ENCODE measurements at regions not wholly inside any gene's neighbourhood (a gene's known extent, or its start where the extent isn't known, plus 50 kb on each side); places are given as distances from the start of the nearest gene placed in this dataset.

DNA sequence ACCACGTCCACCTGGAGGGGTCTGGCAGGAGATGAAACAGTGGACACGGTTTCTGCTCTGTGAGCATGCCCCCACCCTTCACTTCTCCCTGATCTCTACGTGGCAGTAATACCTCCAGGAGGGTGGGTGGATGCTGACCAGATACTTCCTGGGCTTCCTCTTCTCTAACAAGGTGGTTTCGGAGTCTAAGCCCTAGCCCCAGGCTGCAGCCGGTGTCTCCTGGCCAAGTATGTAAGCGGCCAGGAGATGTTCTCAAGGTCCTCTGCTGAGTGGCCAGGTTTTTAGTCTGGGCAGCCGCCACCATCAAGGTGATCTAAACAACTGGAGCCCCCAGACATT lies 101.8 kb upstream of the ASB18 start:
- H3K27me3 ChIP-seq (ENCODE audit: control insufficient read depth, insufficient read depth, low read length): peaks cover 26% of the 10 kb centered on the region

DNA sequence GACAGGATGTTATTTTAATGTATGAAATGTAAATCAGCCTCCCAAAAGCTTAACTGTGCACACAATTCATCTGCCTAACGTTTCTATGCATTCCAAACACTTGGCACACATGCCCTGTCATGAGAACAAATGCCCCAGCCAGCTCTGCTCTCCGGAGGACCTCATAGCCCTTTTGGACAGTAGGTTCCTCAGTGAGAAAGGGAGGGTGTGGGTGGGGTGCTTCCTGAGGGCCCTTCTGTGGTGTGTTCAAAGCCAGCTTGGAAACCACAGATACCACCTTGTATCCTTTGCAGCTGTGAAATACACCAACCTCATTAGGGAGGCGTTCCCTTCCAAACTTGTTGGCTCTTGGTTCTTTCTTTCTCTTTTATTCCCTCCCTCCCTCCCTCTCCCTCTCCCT lies 102.2 kb upstream of the ASB18 start:
- ChIA-PET CTCF (interaction anchor here (0.6 kb wide), 1 partner anchor 662 kb away, joined by 8 read pairs; no protein-coding TSS in a partner anchor), POLR2A (no interaction called here)
- Histone ChIP-seq H3K4me1 (ENCODE audit: control insufficient read depth, insufficient read depth, low read length) (no peaks in the 10 kb centered on the region; the same call in 1 of the 2 replicates), H3K27me3 (ENCODE audit: control insufficient read depth, insufficient read depth, low read length) (peaks cover 28% of the 10 kb centered on the region), H3K9me3 (ENCODE audit: control insufficient read depth, insufficient read depth, low read depth, low read length) (no peaks in the 10 kb centered on the region), H3K4me3 (ENCODE audit: low read depth in 2 of 2, low read length in 2 of 2) (no peak overlapping the region), H3K27ac (ENCODE audit: low read length) (no peak overlapping the region), H3K36me3 (ENCODE audit: control insufficient read depth, insufficient read depth, low read length) (no peaks in the 10 kb centered on the region)
- DNase-seq (ENCODE audit: low read depth, low spot score) (no peak), ATAC-seq (no peak)
- TF ChIP-seq TCF7L2 (IDR thresholded peaks at IDR 0.05; ENCODE audit: low read depth, low read length): no peak
- no peak for TF ChIP-seq SIN3A (IDR thresholded peaks at IDR 0.05; ENCODE audit: borderline replicate concordance, insufficient read depth, low read depth, low read length)
- TF ChIP-seq, protein P1, sequence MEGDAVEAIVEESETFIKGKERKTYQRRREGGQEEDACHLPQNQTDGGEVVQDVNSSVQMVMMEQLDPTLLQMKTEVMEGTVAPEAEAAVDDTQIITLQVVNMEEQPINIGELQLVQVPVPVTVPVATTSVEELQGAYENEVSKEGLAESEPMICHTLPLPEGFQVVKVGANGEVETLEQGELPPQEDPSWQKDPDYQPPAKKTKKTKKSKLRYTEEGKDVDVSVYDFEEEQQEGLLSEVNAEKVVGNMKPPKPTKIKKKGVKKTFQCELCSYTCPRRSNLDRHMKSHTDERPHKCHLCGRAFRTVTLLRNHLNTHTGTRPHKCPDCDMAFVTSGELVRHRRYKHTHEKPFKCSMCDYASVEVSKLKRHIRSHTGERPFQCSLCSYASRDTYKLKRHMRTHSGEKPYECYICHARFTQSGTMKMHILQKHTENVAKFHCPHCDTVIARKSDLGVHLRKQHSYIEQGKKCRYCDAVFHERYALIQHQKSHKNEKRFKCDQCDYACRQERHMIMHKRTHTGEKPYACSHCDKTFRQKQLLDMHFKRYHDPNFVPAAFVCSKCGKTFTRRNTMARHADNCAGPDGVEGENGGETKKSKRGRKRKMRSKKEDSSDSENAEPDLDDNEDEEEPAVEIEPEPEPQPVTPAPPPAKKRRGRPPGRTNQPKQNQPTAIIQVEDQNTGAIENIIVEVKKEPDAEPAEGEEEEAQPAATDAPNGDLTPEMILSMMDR (IDR thresholded peaks at IDR 0.05): no peak
- TF ChIP-seq POLR2AphosphoS5 (IDR thresholded peaks at IDR 0.05; ENCODE audit: low read depth, low read length): no peak
- TF ChIP-seq REST (IDR thresholded peaks at IDR 0.05; ENCODE audit: insufficient read depth in 1 of 2, low read depth in 2 of 2, low read length in 1 of 2): no peak
- intact Hi-C loops (cut with micrococcal nuclease; ENCODE audit: unreplicated experiment) (no loop called here), in situ Hi-C loops (cut with HindIII; ENCODE audit: low pct_unique_long_range_greater_than_20kb, low sequenced_read_pairs) (no loop called here)
- BruUV-seq (replicated peaks): no TSS peak

More for the DNA sequence above, 101.8 kb upstream of the ASB18 start:
- POLR2A ChIA-PET: no interaction called here
- no TSS peak for BruUV-seq (replicated peaks)
- no peaks in the 10 kb centered on the region; the same call in 1 of the 2 replicates for H3K4me1 ChIP-seq (ENCODE audit: control insufficient read depth, insufficient read depth, low read length)
- no peak overlapping the region for H3K27ac ChIP-seq (ENCODE audit: low read length)
- no peaks in the 10 kb centered on the region for H3K9me3 ChIP-seq (ENCODE audit: control insufficient read depth, insufficient read depth, low read depth, low read length)
- no peaks in the 10 kb centered on the region for H3K36me3 ChIP-seq (ENCODE audit: control insufficient read depth, insufficient read depth, low read length)
- DNase-seq (ENCODE audit: low read depth, low spot score) (no peak), ATAC-seq (no peak)
- CTCF ChIA-PET: no interaction called here
- intact Hi-C loops (cut with micrococcal nuclease; ENCODE audit: unreplicated experiment): no loop called here
- H3K4me3 ChIP-seq (ENCODE audit: low read depth in 2 of 2, low read length in 2 of 2): no peak overlapping the region
- TF ChIP-seq, protein P1 (IDR thresholded peaks at IDR 0.05): no peak
- TF ChIP-seq POLR2AphosphoS5 (IDR thresholded peaks at IDR 0.05; ENCODE audit: low read depth, low read length) (no peak), REST (IDR thresholded peaks at IDR 0.05; ENCODE audit: insufficient read depth in 1 of 2, low read depth in 2 of 2, low read length in 1 of 2) (no peak), TCF7L2 (IDR thresholded peaks at IDR 0.05; ENCODE audit: low read depth, low read length) (no peak), SIN3A (IDR thresholded peaks at IDR 0.05; ENCODE audit: borderline replicate concordance, insufficient read depth, low read depth, low read length) (no peak)
- in situ Hi-C loops (cut with HindIII; ENCODE audit: low pct_unique_long_range_greater_than_20kb, low sequenced_read_pairs): no loop called here
